Colon (tissue), 2 donors: ENCODE measurements at regions not wholly inside any gene's neighbourhood (a gene's known extent, or its start where the extent isn't known, plus 50 kb on each side); places are given as distances from the start of the nearest gene placed in this dataset.

Source experiments
- FAIRE-seq: peaks from 2 replicates; lab custom pipeline; 2012; peaks lifted over from hg19 to GRCh38; lab: Jason Lieb, UNC
- donor health status: control.
- donor health status: control.

DNA sequence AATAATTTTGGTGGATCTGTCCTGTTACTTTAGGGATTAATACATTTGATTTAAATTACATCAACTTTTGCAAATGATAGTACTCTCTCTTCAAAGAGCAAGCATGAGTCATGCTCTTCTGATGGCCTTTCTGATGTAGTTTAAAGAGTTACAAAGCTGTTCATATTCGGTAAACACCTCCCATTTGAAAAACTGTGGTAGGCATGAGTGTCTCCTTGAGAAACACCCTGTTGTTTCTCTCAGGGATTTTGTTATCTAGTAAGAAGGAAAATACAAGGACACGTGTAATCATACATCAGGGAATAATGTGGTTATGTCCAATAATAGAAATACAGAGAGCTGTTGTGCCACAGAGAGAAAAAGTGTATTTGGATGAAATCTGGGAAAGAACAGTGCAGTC is 53.3 kb upstream of the E2F7 start:
- FAIRE-seq, result no peak

DNA sequence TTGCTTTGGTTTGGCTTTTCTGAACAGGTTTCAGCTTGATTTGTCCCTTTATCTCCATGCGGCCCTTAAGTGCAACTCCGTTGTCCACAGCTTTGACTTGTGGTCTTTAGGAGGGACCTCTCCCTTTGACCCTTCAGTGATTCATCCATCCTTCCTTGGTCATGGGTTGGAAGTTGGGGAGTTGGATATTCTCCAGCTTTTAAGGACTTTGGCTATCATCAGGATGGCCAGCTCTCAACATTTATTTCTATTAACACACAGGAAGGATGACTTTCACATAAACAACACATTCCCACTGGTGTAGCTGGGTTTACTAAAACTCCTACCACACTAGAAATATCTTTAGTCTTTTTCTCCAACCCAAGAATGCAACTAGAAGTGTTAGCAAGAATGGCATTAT is 50.9 kb upstream of the E2F7 start:
- FAIRE-seq, result no peak

DNA sequence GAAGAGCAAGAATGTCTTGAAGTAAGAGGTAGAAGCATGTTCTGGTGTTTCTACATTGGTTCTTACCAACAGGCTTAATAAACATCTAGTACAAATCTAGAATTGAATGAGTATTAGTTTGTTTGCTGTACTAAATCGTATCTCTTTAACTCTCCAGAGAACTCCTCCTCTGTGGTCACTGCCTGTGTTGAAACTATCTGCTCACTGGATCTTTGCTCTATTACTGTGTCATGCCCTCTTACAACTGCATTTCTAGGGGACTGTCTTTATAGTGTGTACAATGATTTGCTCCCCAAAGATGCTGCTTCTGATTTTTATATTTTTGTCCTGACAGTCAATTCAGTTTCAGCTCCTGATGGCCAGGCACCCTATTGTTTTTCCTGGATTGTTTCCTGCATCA is 50.1 kb upstream of the E2F7 start:
- no peak for FAIRE-seq
